H9 (cell line): ENCODE measurements at regions not wholly inside any gene's neighbourhood (a gene's known extent, or its start where the extent isn't known, plus 50 kb on each side); places are given as distances from the start of the nearest gene placed in this dataset.

ENCODE experiments used
- DNase-seq: peaks from one replicate; pipeline ENCODE4 v3.0.0-alpha.2; 2017
- H2AFZ ChIP-seq: one replicate; pipeline ENCODE4 v1.6.1; 2013; ENCODE audit warnings: mild to moderate bottlenecking, low read length, control low read depth, moderate library complexity
- H2AK5ac ChIP-seq: 2 replicates; pipeline ENCODE4 v1.6.1; 2013; ENCODE audit warnings: low read length, control low read depth, mixed read lengths; ENCODE audit not compliant: insufficient read length
- H2BK120ac ChIP-seq: one replicate; pipeline ENCODE4 v1.6.1; 2013; ENCODE audit warnings: low read depth, mild to moderate bottlenecking, low read length, control low read depth, inconsistent platforms; ENCODE audit not compliant: poor library complexity, severe bottlenecking
- H2BK12ac ChIP-seq: 2 replicates; pipeline ENCODE4 v1.6.1; 2013; ENCODE audit warnings: low read length, control low read depth, mixed read lengths, low read depth; ENCODE audit not compliant: insufficient read length
- H2BK15ac ChIP-seq: 2 replicates; pipeline ENCODE4 v1.6.1; 2013; ENCODE audit warnings: low read depth, low read length, control low read depth
- H2BK20ac ChIP-seq: one replicate; pipeline ENCODE4 v1.6.1; 2013; ENCODE audit warnings: low read depth, mild to moderate bottlenecking, low read length, control low read depth, inconsistent platforms; ENCODE audit not compliant: poor library complexity, severe bottlenecking
- H2BK5ac ChIP-seq: 2 replicates; pipeline ENCODE4 v1.6.1; 2013; ENCODE audit warnings: low read length, control low read depth, mixed read lengths; ENCODE audit not compliant: insufficient read length
- H3K14ac ChIP-seq: 2 replicates; pipeline ENCODE4 v1.6.1; 2013; ENCODE audit warnings: low read length, control low read depth; ENCODE audit not compliant: insufficient read depth
- H3K18ac ChIP-seq: 2 replicates; pipeline ENCODE4 v1.6.1; 2013; ENCODE audit warnings: low read depth, mild to moderate bottlenecking, mixed read lengths, low read length, control low read depth; ENCODE audit not compliant: insufficient read length
- H3K23ac ChIP-seq: 2 replicates; pipeline ENCODE4 v1.6.1; 2013; ENCODE audit warnings: low read length, control low read depth, mixed read lengths, low read depth; ENCODE audit not compliant: insufficient read length
- H3K23me2 ChIP-seq: 2 replicates; pipeline ENCODE4 v1.6.1; 2013; ENCODE audit warnings: low read depth, mild to moderate bottlenecking, mixed read lengths, low read length, control low read depth; ENCODE audit not compliant: insufficient read length, poor library complexity, severe bottlenecking
- H3K27ac ChIP-seq: 2 replicates; pipeline ENCODE4 v1.5.1; 2013; ENCODE audit warnings: low read length, control low read depth, mixed read lengths, low read depth; ENCODE audit not compliant: insufficient read length
- H3K27me3 ChIP-seq: 2 replicates; pipeline ENCODE4 v1.6.1; 2013; ENCODE audit warnings: low read length, control low read depth, inconsistent platforms; ENCODE audit not compliant: insufficient read depth
- H3K4ac ChIP-seq: 2 replicates; pipeline ENCODE4 v1.6.1; 2013; ENCODE audit warnings: low read depth, mild to moderate bottlenecking, control low read depth, inconsistent platforms, low read length, moderate library complexity
- H3K4me1 ChIP-seq: 2 replicates; pipeline ENCODE4 v1.6.1; 2013; ENCODE audit warnings: low read length, control low read depth, inconsistent platforms; ENCODE audit not compliant: insufficient read depth
- H3K4me2 ChIP-seq: 2 replicates; pipeline ENCODE4 v1.6.1; 2013; ENCODE audit warnings: low read length, control low read depth, mixed read lengths; ENCODE audit not compliant: insufficient read length, insufficient read depth
- H3K56ac ChIP-seq: 2 replicates; pipeline ENCODE4 v1.6.1; 2013; ENCODE audit warnings: low read depth, mild to moderate bottlenecking, mixed read lengths, low read length, control low read depth; ENCODE audit not compliant: insufficient read length
- H3K79me1 ChIP-seq: 2 replicates; pipeline ENCODE4 v1.6.1; 2013; ENCODE audit warnings: low read depth, mild to moderate bottlenecking, moderate library complexity, low read length, control low read depth, inconsistent platforms; ENCODE audit not compliant: insufficient read depth, poor library complexity, severe bottlenecking
- H3K79me2 ChIP-seq: 2 replicates; pipeline ENCODE4 v1.6.1; 2013; ENCODE audit warnings: low read length, control low read depth, inconsistent platforms; ENCODE audit not compliant: insufficient read depth
- H3K9ac ChIP-seq: 2 replicates; pipeline ENCODE4 v1.6.1; 2013; ENCODE audit warnings: low read length, control low read depth, mixed read lengths; ENCODE audit not compliant: insufficient read length; ENCODE audit errors: extremely low read depth
- H3K9me3 ChIP-seq: one replicate; pipeline ENCODE4 v1.6.1; 2013; ENCODE audit warnings: low read depth, low read length, inconsistent platforms; ENCODE audit not compliant: control insufficient read depth
- H3T11ph ChIP-seq: one replicate; pipeline ENCODE4 v1.6.1; 2013; ENCODE audit warnings: mild to moderate bottlenecking, low read length, control low read depth, inconsistent platforms
- H4K20me1 ChIP-seq: one replicate; pipeline ENCODE4 v1.6.1; 2013; ENCODE audit not compliant: control insufficient read depth, insufficient read length, insufficient read depth
- H4K5ac ChIP-seq: 2 replicates; pipeline ENCODE4 v1.6.1; 2013; ENCODE audit warnings: low read depth, mild to moderate bottlenecking, mixed read lengths, low read length, control low read depth; ENCODE audit not compliant: insufficient read length
- H4K8ac ChIP-seq: replicated peaks from 2 replicates; pipeline ENCODE4 v1.6.1; 2013; ENCODE audit warnings: low read length, control low read depth, mixed read lengths, low read depth; ENCODE audit not compliant: insufficient read length
- H4K91ac ChIP-seq: 2 replicates; pipeline ENCODE4 v1.6.1; 2013; ENCODE audit warnings: low read depth, mild to moderate bottlenecking, moderate library complexity, mixed read lengths, low read length, control low read depth; ENCODE audit not compliant: insufficient read length
- H3K27ac Mint-ChIP-seq, 3 experiments: 2 replicates in 2 of 3; 3 replicates in 1 of 3; pipeline ENCODE4 v1.8.0; 2020 to 2021; ENCODE audit warnings: mixed read lengths in 3 of 3, mild to moderate bottlenecking in 1 of 3, moderate library complexity in 1 of 3
- H3K27me3 Mint-ChIP-seq: 2 replicates; pipeline ENCODE4 v1.8.0; 2021; ENCODE audit warnings: low read depth, mild to moderate bottlenecking, moderate library complexity, mixed read lengths
- H3K36me3 Mint-ChIP-seq, 3 experiments: 2 replicates in 2 of 3; 3 replicates in 1 of 3; pipeline ENCODE4 v1.8.0; 2020 to 2021; ENCODE audit warnings: low read depth in 3 of 3, mixed read lengths in 3 of 3; ENCODE audit not compliant: insufficient read depth in 1 of 3
- H3K4me1 Mint-ChIP-seq, 2 experiments: 2 replicates each; pipeline ENCODE4 v1.8.0; 2020; ENCODE audit warnings: mixed read lengths in 2 of 2
- H3K4me3 Mint-ChIP-seq, 2 experiments: 2 replicates in 1 of 2; 3 replicates in 1 of 2; pipeline ENCODE4 v1.8.0; 2020 to 2021; ENCODE audit warnings: mild to moderate bottlenecking in 2 of 2, mixed read lengths in 2 of 2, moderate library complexity in 1 of 2
- H3K9me3 Mint-ChIP-seq, 2 experiments: 2 replicates in 1 of 2; 3 replicates in 1 of 2; pipeline ENCODE4 v1.8.0; 2020; ENCODE audit warnings: mild to moderate bottlenecking in 2 of 2, mixed read lengths in 2 of 2, moderate library complexity in 1 of 2
- CTCF ChIP-seq: fragments of 200-600 bp; sonication (generic); conservative IDR thresholded peaks from 3 replicates; pipeline ENCODE4 v1.8.0; 2021; ENCODE audit warnings: antibody characterized with exemption, mild to moderate bottlenecking
- WGBS: extraction: QIAGEN DNeasy Blood & Tissue Kit; methylation state at CpG from one replicate; pipeline ENCODE4 v1.1.7; 2013; ENCODE audit warnings: missing lambda C conversion rate, low lambda C conversion rate, mixed read lengths; ENCODE audit not compliant: insufficient read length; ENCODE audit errors: extremely low coverage; 5-methylcytosine and 5-hydroxymethylcytosine counted together

- DNase-seq, result no peak
- Histone ChIP-seq H2BK20ac (no peak overlapping the region), H3K14ac (no peak overlapping the region), H4K8ac (no peak overlapping the region), H3K23me2 (no peaks in the 10 kb centered on the region), H3K27me3 (no peaks in the 10 kb centered on the region), H3K79me1 (no peaks in the 10 kb centered on the region), H4K5ac (no peak overlapping the region), H2BK15ac (no peak overlapping the region), H2AFZ (no peak overlapping the region), H3K79me2 (no peaks in the 10 kb centered on the region), H3K23ac (no peak overlapping the region), H4K20me1 (no peaks in the 10 kb centered on the region), H4K91ac (no peak overlapping the region), H3K9ac (no peak overlapping the region), H3K4me1 (no peaks in the 10 kb centered on the region), H3K4ac (no peak overlapping the region), H2AK5ac (no peak overlapping the region), H2BK12ac (no peak overlapping the region), H3K56ac (no peak overlapping the region), H3K9me3 (no peaks in the 10 kb centered on the region), H3K27ac (no peak overlapping the region), H2BK5ac (no peak overlapping the region), H3K18ac (no peak overlapping the region), H3K4me2 (no peak overlapping the region), H2BK120ac (no peak overlapping the region), H3T11ph (no peak overlapping the region)
- TF ChIP-seq CTCF, result no peak
- no peak overlapping the region for H3K27ac Mint-ChIP-seq
- WGBS, result no CpG with 5 or more reads among the region's 4 CpGs
- no peaks in the 10 kb centered on the region for H3K9me3 Mint-ChIP-seq
- peaks cover 0 to 3% of the 10 kb centered on the region in 2 experiments; a peak in 1 of 4 replicates for H3K4me1 Mint-ChIP-seq
- H3K4me3 Mint-ChIP-seq, result no peak overlapping the region
- no peaks in the 10 kb centered on the region for H3K27me3 Mint-ChIP-seq
- no peaks in the 10 kb centered on the region for H3K36me3 Mint-ChIP-seq
These were observed 761.7 kb downstream of the VGLL3 start for GRCh38 chr3:86229086-86229774.
